Naive thymus-derived CD8-positive, alpha-beta T cell (primary cell): ENCODE measurements at regions not wholly inside any gene's neighbourhood (a gene's known extent, or its start where the extent isn't known, plus 50 kb on each side); places are given as distances from the start of the nearest gene placed in this dataset.

Source experiments
- ATAC-seq, 2 donors: fragments of 150-1000 bp; cut with Tn5 transposase in 1 of 2; sonication (Bioruptor Pico), chemical (Tn5 transposase) in 1 of 2; 1 replicate in 1 of 2; 2 replicates in 1 of 2; pipeline ENCODE4 v1.10.0; 2021; ENCODE audit warnings: mild to moderate bottlenecking in 2 of 2, moderate library complexity in 2 of 2
- POLR2A ChIA-PET: fragments of 350-600 bp; sonication (Branson Sonifier 250); formaldehyde crosslinking; loops from one replicate; lab custom pipeline; 2021; ENCODE audit warnings: antibody characterized with exemption; lab: Charles Lee
- DNase-seq, 10 donors: peaks; one replicate each; pipeline versions ENCODE4 v3.0.0 to v3.0.0-alpha.2; 2020 to 2022
- H3K27ac Mint-ChIP-seq, 10 donors: one replicate each; pipeline ENCODE4 v1.8.0; 2020 to 2022; ENCODE audit warnings: mild to moderate bottlenecking in 10 of 10, mixed read lengths in 10 of 10, moderate library complexity in 4 of 10, inconsistent platforms in 1 of 10
- H3K27me3 Mint-ChIP-seq, 5 donors: one replicate each; pipeline ENCODE4 v1.8.0; 2021 to 2022; ENCODE audit warnings: mixed read lengths in 5 of 5
- H3K36me3 Mint-ChIP-seq, 3 donors: one replicate each; pipeline ENCODE4 v1.8.0; 2020 to 2022; ENCODE audit warnings: mixed read lengths in 3 of 3, mild to moderate bottlenecking in 2 of 3, inconsistent platforms in 1 of 3
- H3K4me1 Mint-ChIP-seq, 4 donors: one replicate each; pipeline ENCODE4 v1.8.0; 2021 to 2022; ENCODE audit warnings: mixed read lengths in 4 of 4
- H3K4me3 Mint-ChIP-seq, 10 donors: one replicate each; pipeline ENCODE4 v1.8.0; 2020 to 2022; ENCODE audit warnings: mild to moderate bottlenecking in 10 of 10, mixed read lengths in 10 of 10, moderate library complexity in 6 of 10, inconsistent platforms in 1 of 10
- H3K9me3 Mint-ChIP-seq, 9 donors: one replicate each; pipeline ENCODE4 v1.8.0; 2020 to 2022; ENCODE audit warnings: mixed read lengths in 9 of 9, mild to moderate bottlenecking in 3 of 9, inconsistent platforms in 1 of 9, moderate library complexity in 1 of 9

DNA sequence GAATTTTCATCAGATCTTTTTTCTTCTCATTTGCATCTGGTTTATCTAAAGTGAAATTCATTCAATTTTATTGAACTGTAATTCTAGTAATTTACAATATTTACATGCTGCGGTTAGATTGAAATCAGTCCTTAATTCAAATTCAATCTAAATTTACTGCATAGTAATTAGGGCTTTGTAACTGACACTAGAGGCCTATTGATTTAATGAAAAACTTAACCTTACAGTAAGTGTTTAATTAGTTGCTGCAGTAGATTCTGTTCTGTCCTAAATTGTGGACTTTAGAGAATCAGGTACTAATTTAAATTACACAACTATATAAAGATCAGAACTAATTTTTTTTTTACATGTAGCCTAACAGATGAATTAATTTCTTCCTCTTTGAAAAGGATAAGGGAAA is 758.8 kb upstream of the TENM3 start:
- H3K4me3 Mint-ChIP-seq: no peak overlapping the region
- peaks cover 0 to 2% (median 0%) of the 10 kb centered on the region in 9 donors for H3K9me3 Mint-ChIP-seq
- H3K27me3 Mint-ChIP-seq: no peaks in the 10 kb centered on the region
- ATAC-seq: no peak
- no peak for DNase-seq
- H3K4me1 Mint-ChIP-seq: no peaks in the 10 kb centered on the region
- H3K27ac Mint-ChIP-seq: no peak overlapping the region
- POLR2A ChIA-PET: no interaction called here
- H3K36me3 Mint-ChIP-seq: no peaks in the 10 kb centered on the region

GRCh38 chr4:181488926-181489325 is 754.3 kb upstream of the TENM3 start:
- DNase-seq: no peak
- H3K9me3 Mint-ChIP-seq: no peaks in the 10 kb centered on the region
- H3K4me1 Mint-ChIP-seq: no peaks in the 10 kb centered on the region
- POLR2A ChIA-PET: no interaction called here
- no peak overlapping the region for H3K27ac Mint-ChIP-seq
- H3K27me3 Mint-ChIP-seq: no peaks in the 10 kb centered on the region
- H3K36me3 Mint-ChIP-seq: no peaks in the 10 kb centered on the region
- H3K4me3 Mint-ChIP-seq: no peak overlapping the region
- no peak for ATAC-seq

- no peak overlapping the region for H3K4me3 Mint-ChIP-seq
- peaks cover 0 to 18% (median 4%) of the 10 kb centered on the region in 9 donors for H3K9me3 Mint-ChIP-seq
- POLR2A ChIA-PET: no interaction called here
- ATAC-seq (no peak), DNase-seq (no peak)
- no peak overlapping the region for H3K27ac Mint-ChIP-seq
- no peaks in the 10 kb centered on the region for H3K27me3 Mint-ChIP-seq
- H3K36me3 Mint-ChIP-seq: no peaks in the 10 kb centered on the region
- no peaks in the 10 kb centered on the region for H3K4me1 Mint-ChIP-seq
Measured at GRCh38 chr4:181498148-181498547, 745.1 kb upstream of the TENM3 start.

- Mint-ChIP-seq H3K36me3 (no peaks in the 10 kb centered on the region), H3K27ac (no peak overlapping the region), H3K4me3 (no peak overlapping the region), H3K27me3 (peaks cover 0 to 4% (median 0%) of the 10 kb centered on the region in 5 donors), H3K9me3 (peaks cover 0 to 13% (median 0%) of the 10 kb centered on the region in 9 donors), H3K4me1 (no peaks in the 10 kb centered on the region)
- DNase-seq (no peak), ATAC-seq (no peak)
- POLR2A ChIA-PET: no interaction called here
Measured at GRCh38 chr4:181502611-181503010, 740.6 kb upstream of the TENM3 start.

GRCh38 chr4:181503687-181504390 is 739.4 kb upstream of the TENM3 start:
- H3K36me3 Mint-ChIP-seq: no peaks in the 10 kb centered on the region
- POLR2A ChIA-PET: no interaction called here
- peaks cover 0 to 4% (median 0%) of the 10 kb centered on the region in 5 donors for H3K27me3 Mint-ChIP-seq
- no peak overlapping the region for H3K27ac Mint-ChIP-seq
- no peaks in the 10 kb centered on the region for H3K4me1 Mint-ChIP-seq
- H3K9me3 Mint-ChIP-seq: peaks cover 0 to 9% (median 0%) of the 10 kb centered on the region in 9 donors
- DNase-seq (no peak), ATAC-seq (no peak)
- no peak overlapping the region for H3K4me3 Mint-ChIP-seq

- H3K27me3 Mint-ChIP-seq: peaks cover 0 to 4% (median 0%) of the 10 kb centered on the region in 5 donors
- ATAC-seq (no peak), DNase-seq (no peak)
- no peaks in the 10 kb centered on the region for H3K4me1 Mint-ChIP-seq
- H3K36me3 Mint-ChIP-seq: no peaks in the 10 kb centered on the region
- POLR2A ChIA-PET: no interaction called here
- H3K4me3 Mint-ChIP-seq: no peak overlapping the region
- peaks cover 0 to 2% (median 0%) of the 10 kb centered on the region in 9 donors for H3K9me3 Mint-ChIP-seq
- H3K27ac Mint-ChIP-seq: no peak overlapping the region
Measured at GRCh38 chr4:181504924-181505323, 738.3 kb upstream of the TENM3 start.

GRCh38 chr4:181507180-181507835 is 735.9 kb upstream of the TENM3 start:
- H3K27ac Mint-ChIP-seq: no peak overlapping the region
- H3K36me3 Mint-ChIP-seq: no peaks in the 10 kb centered on the region
- ATAC-seq (no peak), DNase-seq (no peak)
- H3K27me3 Mint-ChIP-seq: peaks cover 0 to 4% (median 0%) of the 10 kb centered on the region in 5 donors
- POLR2A ChIA-PET: no interaction called here
- H3K4me1 Mint-ChIP-seq: no peaks in the 10 kb centered on the region
- no peak overlapping the region for H3K4me3 Mint-ChIP-seq
- peaks cover 0 to 6% (median 0%) of the 10 kb centered on the region in 9 donors for H3K9me3 Mint-ChIP-seq

DNA sequence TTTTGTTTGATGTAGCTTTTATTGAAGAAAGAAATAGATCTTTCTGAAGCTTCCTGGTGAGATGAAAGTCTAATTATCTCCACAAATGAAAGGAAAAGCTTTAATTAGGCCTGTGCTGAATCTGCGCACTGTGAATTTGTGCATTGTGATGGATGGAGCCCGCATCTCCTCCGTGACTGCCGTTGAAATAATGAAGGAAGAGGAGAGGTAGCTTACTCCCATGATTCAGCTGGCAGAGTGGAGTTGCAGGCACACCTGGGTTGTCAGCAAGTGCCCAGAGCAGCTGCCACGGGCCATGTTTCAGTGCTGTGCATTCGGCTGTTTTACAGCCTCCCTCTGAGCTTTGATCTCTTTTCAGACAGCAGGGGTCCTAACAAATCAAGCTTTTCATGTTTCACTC is 735.3 kb upstream of the TENM3 start:
- POLR2A ChIA-PET: no interaction called here
- Mint-ChIP-seq H3K27ac (no peak overlapping the region), H3K9me3 (peaks cover 0 to 6% (median 0%) of the 10 kb centered on the region in 9 donors), H3K27me3 (peaks cover 0 to 4% (median 0%) of the 10 kb centered on the region in 5 donors), H3K36me3 (no peaks in the 10 kb centered on the region), H3K4me1 (no peaks in the 10 kb centered on the region), H3K4me3 (no peak overlapping the region)
- DNase-seq (no peak), ATAC-seq (no peak)

- ATAC-seq: no peak
- POLR2A ChIA-PET: no interaction called here
- no peak overlapping the region for H3K4me3 Mint-ChIP-seq
Measured at GRCh38 chr4:181508601-181509000, 734.6 kb upstream of the TENM3 start.

GRCh38 chr4:181509073-181509472 is 734.1 kb upstream of the TENM3 start:
- POLR2A ChIA-PET: no interaction called here
- H3K27me3 Mint-ChIP-seq: peaks cover 0 to 4% (median 0%) of the 10 kb centered on the region in 5 donors
- no peak for ATAC-seq

More at GRCh38 chr4:181508601-181509000, 734.6 kb upstream of the TENM3 start:
- Mint-ChIP-seq H3K27ac (no peak overlapping the region), H3K36me3 (no peaks in the 10 kb centered on the region), H3K4me1 (no peaks in the 10 kb centered on the region), H3K9me3 (peaks cover 0 to 6% (median 0%) of the 10 kb centered on the region in 9 donors), H3K27me3 (peaks cover 0 to 4% (median 0%) of the 10 kb centered on the region in 5 donors)
- no peak for DNase-seq

GRCh38 chr4:181517491-181517890 is 725.7 kb upstream of the TENM3 start:
- H3K27ac Mint-ChIP-seq: no peak overlapping the region
- ATAC-seq (no peak), DNase-seq (no peak)
- no peaks in the 10 kb centered on the region for H3K27me3 Mint-ChIP-seq
- H3K4me1 Mint-ChIP-seq: no peaks in the 10 kb centered on the region
- no peak overlapping the region for H3K4me3 Mint-ChIP-seq
- peaks cover 0 to 12% (median 2%) of the 10 kb centered on the region in 9 donors for H3K9me3 Mint-ChIP-seq
- no peaks in the 10 kb centered on the region for H3K36me3 Mint-ChIP-seq
- POLR2A ChIA-PET: no interaction called here

More at GRCh38 chr4:181509073-181509472, 734.1 kb upstream of the TENM3 start:
- no peak overlapping the region for H3K4me3 Mint-ChIP-seq
- no peak for DNase-seq
- no peaks in the 10 kb centered on the region for H3K36me3 Mint-ChIP-seq
- H3K4me1 Mint-ChIP-seq: no peaks in the 10 kb centered on the region
- H3K9me3 Mint-ChIP-seq: peaks cover 0 to 6% (median 0%) of the 10 kb centered on the region in 9 donors
- no peak overlapping the region for H3K27ac Mint-ChIP-seq

DNA sequence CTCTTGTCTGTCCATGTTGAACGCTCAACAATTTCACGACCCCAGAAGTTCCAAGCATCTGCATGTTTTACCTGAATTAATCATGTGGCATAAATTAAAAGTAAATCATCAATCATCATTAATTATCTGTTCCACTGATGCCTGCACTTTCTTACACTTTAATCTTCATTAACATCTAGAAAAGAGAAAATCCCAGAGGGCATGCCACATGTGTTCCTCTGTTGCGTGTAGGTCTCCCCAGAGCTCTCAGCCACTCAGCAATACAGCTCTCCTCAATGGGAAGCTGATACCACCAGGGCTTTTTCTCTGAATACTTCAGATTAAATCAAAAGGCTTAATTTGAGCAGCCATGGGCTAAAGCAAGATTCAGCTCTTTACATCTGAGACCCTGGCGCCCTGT is 722.4 kb upstream of the TENM3 start:
- peaks cover 0 to 2% (median 0%) of the 10 kb centered on the region in 5 donors for H3K27me3 Mint-ChIP-seq
- no peak for DNase-seq
- POLR2A ChIA-PET: no interaction called here
- no peaks in the 10 kb centered on the region for H3K4me1 Mint-ChIP-seq
- H3K9me3 Mint-ChIP-seq: peaks cover 0 to 4% (median 2%) of the 10 kb centered on the region in 9 donors
- H3K4me3 Mint-ChIP-seq: no peak overlapping the region
- no peaks in the 10 kb centered on the region for H3K36me3 Mint-ChIP-seq
- no peak overlapping the region for H3K27ac Mint-ChIP-seq
- ATAC-seq: no peak

DNA sequence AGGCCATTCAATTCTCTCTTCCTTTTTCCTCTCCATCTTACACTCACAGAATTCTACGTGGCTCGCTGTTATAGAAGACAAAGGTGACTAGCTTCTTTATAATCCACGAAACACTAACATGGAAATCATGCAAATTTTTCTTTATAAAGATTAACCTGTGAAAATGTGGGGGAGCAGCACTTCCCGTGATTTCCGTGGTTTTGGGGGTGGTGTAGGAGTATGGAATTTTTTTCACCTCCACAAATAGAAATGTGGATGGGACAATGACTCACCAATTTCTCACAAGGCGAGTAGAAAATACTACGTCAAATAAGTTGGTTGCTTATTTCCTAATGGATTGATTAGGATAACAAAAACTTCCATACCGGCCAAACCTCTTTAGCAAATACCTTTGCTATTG is 719.2 kb upstream of the TENM3 start:
- no peak overlapping the region for H3K27ac Mint-ChIP-seq
- no peaks in the 10 kb centered on the region for H3K36me3 Mint-ChIP-seq
- no peak overlapping the region for H3K4me3 Mint-ChIP-seq

More for the DNA sequence above, 719.2 kb upstream of the TENM3 start:
- DNase-seq (no peak), ATAC-seq (no peak)
- POLR2A ChIA-PET: no interaction called here
- H3K27me3 Mint-ChIP-seq: peaks cover 0 to 2% (median 0%) of the 10 kb centered on the region in 5 donors
- no peaks in the 10 kb centered on the region for H3K4me1 Mint-ChIP-seq
- H3K9me3 Mint-ChIP-seq: peaks cover 0 to 4% (median 1%) of the 10 kb centered on the region in 9 donors
